OCI-LY7 (cell line): ENCODE measurements at regions not wholly inside any gene's neighbourhood (a gene's known extent, or its start where the extent isn't known, plus 50 kb on each side); places are given as distances from the start of the nearest gene placed in this dataset.

Experiments
- EZH2phosphoT487 ChIP-seq: fragments of 200-600 bp; sonication (generic); IDR thresholded peaks from 2 replicates; pipeline ENCODE4 v1.6.1; 2018; ENCODE audit warnings: low read depth, borderline replicate concordance, mild to moderate bottlenecking, mixed run types, antibody characterized with exemption, low read length, moderate library complexity, mixed read lengths
- TF ChIP-seq, protein P1 (sequence below): fragments of 200-600 bp; sonication (generic); conservative IDR thresholded peaks from 2 replicates; pipeline ENCODE4 v1.5.1; 2014; ENCODE audit warnings: mild to moderate bottlenecking, antibody characterized with exemption, low read length, moderate library complexity, mixed read lengths

DNA sequence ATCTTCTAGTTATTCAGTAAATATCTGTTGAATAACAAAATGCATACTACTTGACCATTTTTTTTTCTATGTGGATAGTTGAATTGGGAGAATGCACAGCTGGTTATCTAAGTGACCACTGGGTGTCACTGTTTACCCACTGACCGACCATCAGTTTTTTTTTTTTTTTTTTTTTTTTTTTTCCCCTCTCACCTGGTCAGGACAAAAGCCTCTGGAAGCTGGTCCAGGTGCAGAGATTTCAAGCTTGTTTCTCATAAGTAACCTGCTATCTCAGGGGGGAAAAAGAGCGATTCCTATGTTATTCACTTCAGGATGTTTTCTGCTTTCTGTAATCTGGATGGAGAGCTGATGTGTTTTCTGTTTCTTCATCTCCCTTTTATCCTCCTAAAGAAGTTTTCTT lies 256.0 kb downstream of the DCDC2C start:
- TF ChIP-seq, protein P1, sequence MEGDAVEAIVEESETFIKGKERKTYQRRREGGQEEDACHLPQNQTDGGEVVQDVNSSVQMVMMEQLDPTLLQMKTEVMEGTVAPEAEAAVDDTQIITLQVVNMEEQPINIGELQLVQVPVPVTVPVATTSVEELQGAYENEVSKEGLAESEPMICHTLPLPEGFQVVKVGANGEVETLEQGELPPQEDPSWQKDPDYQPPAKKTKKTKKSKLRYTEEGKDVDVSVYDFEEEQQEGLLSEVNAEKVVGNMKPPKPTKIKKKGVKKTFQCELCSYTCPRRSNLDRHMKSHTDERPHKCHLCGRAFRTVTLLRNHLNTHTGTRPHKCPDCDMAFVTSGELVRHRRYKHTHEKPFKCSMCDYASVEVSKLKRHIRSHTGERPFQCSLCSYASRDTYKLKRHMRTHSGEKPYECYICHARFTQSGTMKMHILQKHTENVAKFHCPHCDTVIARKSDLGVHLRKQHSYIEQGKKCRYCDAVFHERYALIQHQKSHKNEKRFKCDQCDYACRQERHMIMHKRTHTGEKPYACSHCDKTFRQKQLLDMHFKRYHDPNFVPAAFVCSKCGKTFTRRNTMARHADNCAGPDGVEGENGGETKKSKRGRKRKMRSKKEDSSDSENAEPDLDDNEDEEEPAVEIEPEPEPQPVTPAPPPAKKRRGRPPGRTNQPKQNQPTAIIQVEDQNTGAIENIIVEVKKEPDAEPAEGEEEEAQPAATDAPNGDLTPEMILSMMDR = peak; percentile 93
- no peak for TF ChIP-seq EZH2phosphoT487
